ENCODE measurements at regions not wholly inside any gene's neighbourhood (a gene's known extent, or its start where the extent isn't known, plus 50 kb on each side); places are given as distances from the start of the nearest gene placed in this dataset.

DNA sequence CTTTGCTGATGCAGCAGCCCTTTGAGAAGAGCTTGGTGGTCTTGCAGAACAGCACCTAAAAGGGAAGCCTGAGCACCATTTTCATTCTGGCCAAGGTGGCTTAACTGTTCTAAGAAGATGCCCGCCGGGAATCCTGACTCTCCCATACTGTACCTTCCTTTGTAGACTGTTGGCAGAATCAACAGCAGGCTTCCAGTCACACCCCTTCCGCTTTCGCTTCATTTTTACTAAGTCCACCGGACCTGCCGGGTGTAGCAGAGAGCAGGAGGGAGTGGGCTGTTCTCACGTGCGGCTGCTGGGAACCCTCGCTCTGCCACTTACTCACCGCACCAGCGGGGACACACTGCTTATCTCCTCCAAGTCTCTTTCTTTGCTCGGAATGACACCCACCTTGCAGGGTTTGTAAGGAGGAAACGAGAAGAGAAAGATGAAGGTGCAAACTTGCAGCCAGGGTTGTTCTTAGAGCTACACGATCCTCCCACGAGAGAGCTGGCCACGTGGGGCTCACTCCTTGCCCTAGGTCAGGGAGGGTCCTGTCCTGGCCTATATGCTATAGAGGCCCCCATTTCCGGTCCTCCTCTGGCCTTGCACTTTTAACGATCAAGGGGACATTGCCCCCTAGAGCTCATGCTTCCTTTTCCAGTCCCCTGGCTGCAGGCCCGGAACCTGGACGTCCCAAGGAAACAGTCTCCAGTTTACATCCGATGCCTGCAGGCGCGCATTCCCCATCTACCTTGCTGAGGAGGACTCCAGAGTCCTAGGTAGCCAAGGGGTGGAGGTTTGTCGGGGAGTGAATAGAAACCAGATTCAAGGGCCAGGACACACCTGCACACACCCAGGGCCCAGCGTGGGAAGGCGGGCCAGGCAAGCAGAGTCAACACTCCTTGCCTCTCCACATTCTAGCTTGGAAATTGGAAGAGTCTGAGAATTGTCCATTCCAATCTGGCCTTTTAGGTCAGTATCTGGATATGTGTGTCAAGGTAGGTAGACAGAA is 453.6 kb downstream of the IRS2 start:
- POLR2A ChIA-PET = no interaction called here
- Histone ChIP-seq H3K4me2 (ENCODE audit: low read length) (no peak overlapping the region), H3K9me3 (ENCODE audit: control insufficient read depth in 1 of 2, insufficient read depth in 1 of 2, low read depth in 1 of 2, low read length in 2 of 2) (no peaks in the 10 kb centered on the region; a peak in 1 of 4 replicates), H3K27ac (ENCODE audit: low read depth, low read length) (no peak overlapping the region), H4K20me1 (ENCODE audit: insufficient read depth) (no peaks in the 10 kb centered on the region), H3K9me2 (ENCODE audit: insufficient read depth) (no peaks in the 10 kb centered on the region), H3K79me2 (ENCODE audit: insufficient read depth, low read length) (no peaks in the 10 kb centered on the region), H3K4me1 (ENCODE audit: control insufficient read depth in 1 of 2, insufficient read depth in 2 of 2, low read length in 2 of 2) (peaks cover 0 to 7% of the 10 kb centered on the region in 2 experiments; a peak in 1 of 4 replicates), H3K27me3 (ENCODE audit: insufficient read depth, low read length) (no peaks in the 10 kb centered on the region), H3K4me3 (replicated peaks in 1 of 2; ENCODE audit: low read depth in 1 of 2, low read length in 2 of 2) (no peak overlapping the region), H3K9ac (ENCODE audit: low read length) (no peak overlapping the region), H3K36me3 (ENCODE audit: control insufficient read depth in 1 of 2, insufficient read depth in 2 of 2, low read length in 2 of 2) (no peaks in the 10 kb centered on the region), H2AFZ (ENCODE audit: low read depth, low read length, poor library complexity, severe bottlenecking) (no peak overlapping the region)
- DNase-seq (ENCODE audit: low read depth, low spot score) (no peak), ATAC-seq (no peak)
- RAD21 ChIA-PET (ENCODE audit: low non-redundant PET in 1 of 2, low total read pairs in 2 of 2, uncharacterized antibody in 2 of 2, unreplicated experiment in 2 of 2) = no interaction called here
- no TSS peak for BruUV-seq (replicated peaks)
- TF ChIP-seq SIN3A (IDR thresholded peaks at IDR 0.05; ENCODE audit: low read depth) (no peak), TCF7L2 (IDR thresholded peaks at IDR 0.05; ENCODE audit: borderline replicate concordance, extremely low read depth, insufficient read depth, insufficient read length) (no peak), POLR2AphosphoS5 (IDR thresholded peaks at IDR 0.05; ENCODE audit: low read depth, low read length) (no peak)
- intact Hi-C loops (cut with micrococcal nuclease) = no loop called here
- CTCF ChIA-PET = interaction anchor here (0.6 kb wide), 1 partner anchor 163 kb away, joined by 3 read pairs; no protein-coding TSS in a partner anchor

DNA sequence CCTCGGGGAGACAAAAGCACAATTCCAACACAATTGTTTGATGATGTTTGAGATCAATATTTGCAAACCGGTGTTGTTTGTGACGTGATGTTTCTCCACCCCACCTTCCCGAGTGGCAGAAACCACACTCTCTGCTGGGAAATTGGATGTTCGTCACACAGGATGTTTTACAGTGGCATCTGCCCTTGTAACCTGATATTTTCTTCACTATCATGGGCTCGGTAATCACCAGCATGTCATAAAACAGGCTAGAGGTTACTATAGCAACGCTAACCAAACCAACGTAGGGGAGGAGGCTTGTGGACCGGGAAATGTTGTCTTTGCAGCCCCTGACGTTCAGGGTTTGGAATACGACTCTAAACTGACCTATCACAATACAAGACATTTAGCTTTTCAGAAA is 454.5 kb downstream of the IRS2 start:
- intact Hi-C loops (cut with micrococcal nuclease) = no loop called here
- ChIA-PET CTCF (interaction anchor here (0.6 kb wide), 1 partner anchor 162 kb away, joined by 3 read pairs; no protein-coding TSS in a partner anchor), POLR2A (no interaction called here), RAD21 (ENCODE audit: low non-redundant PET in 1 of 2, low total read pairs in 2 of 2, uncharacterized antibody in 2 of 2, unreplicated experiment in 2 of 2) (no interaction called here)
- Histone ChIP-seq H3K36me3 (ENCODE audit: control insufficient read depth in 1 of 2, insufficient read depth in 2 of 2, low read length in 2 of 2) (no peaks in the 10 kb centered on the region), H3K4me2 (ENCODE audit: low read length) (no peak overlapping the region), H4K20me1 (ENCODE audit: insufficient read depth) (no peaks in the 10 kb centered on the region), H3K27ac (ENCODE audit: low read depth, low read length) (no peak overlapping the region), H3K79me2 (ENCODE audit: insufficient read depth, low read length) (no peaks in the 10 kb centered on the region), H3K9me3 (ENCODE audit: control insufficient read depth in 1 of 2, insufficient read depth in 1 of 2, low read depth in 1 of 2, low read length in 2 of 2) (no peaks in the 10 kb centered on the region; a peak in 1 of 4 replicates), H2AFZ (ENCODE audit: low read depth, low read length, poor library complexity, severe bottlenecking) (no peak overlapping the region), H3K4me3 (replicated peaks in 1 of 2; ENCODE audit: low read depth in 1 of 2, low read length in 2 of 2) (no peak overlapping the region), H3K9ac (ENCODE audit: low read length) (no peak overlapping the region), H3K27me3 (ENCODE audit: insufficient read depth, low read length) (no peaks in the 10 kb centered on the region), H3K9me2 (ENCODE audit: insufficient read depth) (no peaks in the 10 kb centered on the region), H3K4me1 (ENCODE audit: control insufficient read depth in 1 of 2, insufficient read depth in 2 of 2, low read length in 2 of 2) (peaks cover 0 to 6% of the 10 kb centered on the region in 2 experiments; a peak in 1 of 4 replicates)
- BruUV-seq (replicated peaks) = no TSS peak
- DNase-seq (ENCODE audit: low read depth, low spot score) (no peak), ATAC-seq (no peak)
- TF ChIP-seq ZNF274 (IDR thresholded peaks at IDR 0.05; ENCODE audit: low read depth, low read length) (no peak), JUND (IDR thresholded peaks at IDR 0.05) (no peak), EZH2phosphoT487 (IDR thresholded peaks at IDR 0.05; ENCODE audit: borderline replicate concordance) (no peak), ZFX (IDR thresholded peaks at IDR 0.05) (no peak), YY1 (IDR thresholded peaks at IDR 0.05; ENCODE audit: extremely low read depth, insufficient replicate concordance, low read depth, low read length) (no peak)
- TF ChIP-seq, protein P1, sequence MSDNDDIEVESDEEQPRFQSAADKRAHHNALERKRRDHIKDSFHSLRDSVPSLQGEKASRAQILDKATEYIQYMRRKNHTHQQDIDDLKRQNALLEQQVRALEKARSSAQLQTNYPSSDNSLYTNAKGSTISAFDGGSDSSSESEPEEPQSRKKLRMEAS (IDR thresholded peaks at IDR 0.05) = no peak

All from HCT116 (cell line).